Heart left ventricle (tissue), 16 donors: ENCODE measurements at regions not wholly inside any gene's neighbourhood (a gene's known extent, or its start where the extent isn't known, plus 50 kb on each side); places are given as distances from the start of the nearest gene placed in this dataset.

Source experiments
- ATAC-seq, 4 donors: fragments of 200-7000 bp; cut with Tn5 transposase; one replicate each; pipeline ENCODE4 v1.9.1; 2020 to 2022; ENCODE audit warnings: moderate library complexity in 4 of 4, mild to moderate bottlenecking in 3 of 4, moderate number of reproducible peaks in 1 of 4
- DNase-seq, 5 donors: peaks; one replicate each; pipeline ENCODE4 v3.0.0-alpha.2; 2020
- H3K27ac ChIP-seq, 12 donors: fragments of 200-600 bp; sonication (generic) in 4 of 12; one replicate each; pipeline versions ENCODE4 v1.5.0 to v1.8.0; 2016 to 2022; ENCODE audit warnings: mild to moderate bottlenecking in 2 of 12
- H3K27me3 ChIP-seq, 9 donors: fragments of 200-600 bp; sonication (generic) in 2 of 9; one replicate each; pipeline versions ENCODE4 v1.5.1 to v1.8.0; 2016 to 2022; ENCODE audit warnings: mild to moderate bottlenecking in 3 of 9
- H3K36me3 ChIP-seq, 9 donors: fragments of 200-600 bp; sonication (generic) in 2 of 9; one replicate each; pipeline versions ENCODE4 v1.5.0 to v1.8.0; 2018 to 2022; ENCODE audit warnings: mild to moderate bottlenecking in 2 of 9
- H3K4me1 ChIP-seq, 12 donors: fragments of 200-600 bp; sonication (generic) in 4 of 12; one replicate each; pipeline versions ENCODE4 v1.5.0 to v1.8.0; 2016 to 2022; ENCODE audit warnings: mild to moderate bottlenecking in 3 of 12
- H3K4me3 ChIP-seq, 12 donors: fragments of 200-600 bp; sonication (generic) in 4 of 12; one replicate each; pipeline versions ENCODE4 v1.5.0 to v1.8.0; 2017 to 2022; ENCODE audit warnings: mild to moderate bottlenecking in 9 of 12, moderate library complexity in 4 of 12
- H3K9me3 ChIP-seq, 12 donors: fragments of 200-600 bp; sonication (generic) in 4 of 12; one replicate each; pipeline versions ENCODE4 v1.5.0 to v1.8.0; 2016 to 2022; ENCODE audit warnings: mild to moderate bottlenecking in 1 of 12
- CTCF ChIP-seq, 12 donors: fragments of 200-600 bp; sonication (generic) in 4 of 12; IDR thresholded peaks; one replicate each; pipeline versions ENCODE4 v1.5.0 to v1.8.0; 2018 to 2022; ENCODE audit warnings: antibody characterized with exemption in 12 of 12, mild to moderate bottlenecking in 5 of 12
- POLR2A ChIP-seq, 2 donors: fragments of 450-650 bp; IDR thresholded peaks; one replicate each; pipeline ENCODE4 v1.6.1; 2017; ENCODE audit warnings: antibody characterized with exemption in 2 of 2, mild to moderate bottlenecking in 2 of 2, moderate library complexity in 2 of 2
- WGBS, 4 donors: extraction: QIAGEN DNeasy Blood & Tissue Kit in 2 of 4; methylation state at CpG; one replicate each; pipeline versions ENCODE4 v1.1.5 to v1.1.7; 2013 to 2018; 5-methylcytosine and 5-hydroxymethylcytosine counted together
- intact Hi-C, 10 donors: fragments of 100-400 bp; cut with DNase I; formaldehyde crosslinking; loops; one replicate each; pipeline versions ENCODE4 v1.11.1 to v1.14.2; 2022
- donor health status: ischemic (EF 13 %, LVEDD 7.1; RV severe dilation, severe dysfunction).
- donor health status: healthy with polysubstance abuse.
- donor health status: DM: no; HTN: yes; CAD: no.
- donor health status: DM: no; HTN: no; CAD: no.
- donor health status: ischemic (EF 25% LVEDD 6.9; RV normal size, moderate dysfunction).
- donor health status: ischemic (EF 25% LVEDD 5.7; RV mildly dilated, moderate dysfunction).
- donor health status: healthy.
- donor health status: DM: yes; HTN: yes; CAD: no.
- donor health status: ischemic (EF 35%, LVEDD 5.7; RV mildly dilated, moderate dysfunction).
- donor health status: nonischemic (EF 11% LVEDD 7.7; RV severe dilation, severe dysfunction).
- donor health status: DM: yes; HTN: yes; CAD: no.
- donor health status: PGD.
- donor health status: ischemic (EF 29% LVEDD 5.4; RV normal size, mild dysfunction).
- donor health status: nonischemic (EF 23%, LVEDD 6.1; RV moderate dilation, normal function).

DNA sequence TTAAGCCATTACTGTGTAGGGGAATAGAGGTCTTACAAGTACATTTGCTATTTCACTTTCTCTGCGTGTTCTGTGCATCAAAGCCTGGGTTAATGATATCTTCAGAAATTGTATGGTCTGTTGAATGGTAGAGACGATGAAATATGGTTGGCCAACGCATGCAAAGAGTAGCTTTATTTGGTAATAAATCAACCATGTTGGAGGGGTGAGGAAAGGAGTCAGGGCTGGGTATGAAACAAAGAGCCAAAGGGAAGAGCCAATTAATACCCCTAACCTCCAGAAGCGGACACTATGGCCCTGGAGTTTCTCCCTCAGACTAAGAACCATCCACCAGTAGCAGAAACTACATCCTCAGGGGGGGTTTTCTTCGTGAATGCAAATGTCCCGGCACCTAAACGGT lies 1974.0 kb upstream of the WWC1 start:
- Histone ChIP-seq H3K4me3 (no peak overlapping the region), H3K27ac (no peak overlapping the region), H3K27me3 (no peaks in the 10 kb centered on the region), H3K36me3 (no peaks in the 10 kb centered on the region), H3K4me1 (no peaks in the 10 kb centered on the region), H3K9me3 (peaks cover 0 to 4% (median 0%) of the 10 kb centered on the region in 12 donors)
- intact Hi-C loops, result no loop called here
- DNase-seq (no peak), ATAC-seq (no peak)
- TF ChIP-seq CTCF (IDR thresholded peaks at IDR 0.05), result no peak
- 72 to 80% (median 77%) methylated on average over 7 of the region's 7 CpGs for WGBS, 4 donors

- H3K4me1 ChIP-seq, result no peaks in the 10 kb centered on the region
- 58 to 69% (median 66%) methylated on average over 6 of the region's 6 CpGs for WGBS, 4 donors
- TF ChIP-seq POLR2A (IDR thresholded peaks at IDR 0.05) (no peak), CTCF (IDR thresholded peaks at IDR 0.05) (no peak)
- no peak overlapping the region for H3K4me3 ChIP-seq
- intact Hi-C loops, result no loop called here
- peaks cover 0 to 4% (median 0%) of the 10 kb centered on the region in 9 donors for H3K27me3 ChIP-seq
- H3K9me3 ChIP-seq, result peaks cover 0 to 4% (median 0%) of the 10 kb centered on the region in 12 donors
- DNase-seq, result no peak
- H3K36me3 ChIP-seq, result no peaks in the 10 kb centered on the region
- ATAC-seq, result no peak
- H3K27ac ChIP-seq, result no peak overlapping the region
Observed at GRCh38 chr5:166320920-166321480, 1970.4 kb upstream of the WWC1 start.

GRCh38 chr5:166324372-166324771 lies 1967.1 kb upstream of the WWC1 start:
- WGBS, 4 donors, result 39 to 50% (median 47%) methylated on average over 6 of the region's 6 CpGs
- TF ChIP-seq POLR2A (IDR thresholded peaks at IDR 0.05), result no peak
- TF ChIP-seq CTCF (IDR thresholded peaks at IDR 0.05), result no peak
- no peak overlapping the region for H3K27ac ChIP-seq
- no peaks in the 10 kb centered on the region for H3K4me1 ChIP-seq
- no peaks in the 10 kb centered on the region for H3K9me3 ChIP-seq
- no peaks in the 10 kb centered on the region for H3K36me3 ChIP-seq
- intact Hi-C loops, result no loop called here
- ATAC-seq (no peak), DNase-seq (no peak)
- no peak overlapping the region for H3K4me3 ChIP-seq
- H3K27me3 ChIP-seq, result peaks cover 0 to 4% (median 0%) of the 10 kb centered on the region in 9 donors

DNA sequence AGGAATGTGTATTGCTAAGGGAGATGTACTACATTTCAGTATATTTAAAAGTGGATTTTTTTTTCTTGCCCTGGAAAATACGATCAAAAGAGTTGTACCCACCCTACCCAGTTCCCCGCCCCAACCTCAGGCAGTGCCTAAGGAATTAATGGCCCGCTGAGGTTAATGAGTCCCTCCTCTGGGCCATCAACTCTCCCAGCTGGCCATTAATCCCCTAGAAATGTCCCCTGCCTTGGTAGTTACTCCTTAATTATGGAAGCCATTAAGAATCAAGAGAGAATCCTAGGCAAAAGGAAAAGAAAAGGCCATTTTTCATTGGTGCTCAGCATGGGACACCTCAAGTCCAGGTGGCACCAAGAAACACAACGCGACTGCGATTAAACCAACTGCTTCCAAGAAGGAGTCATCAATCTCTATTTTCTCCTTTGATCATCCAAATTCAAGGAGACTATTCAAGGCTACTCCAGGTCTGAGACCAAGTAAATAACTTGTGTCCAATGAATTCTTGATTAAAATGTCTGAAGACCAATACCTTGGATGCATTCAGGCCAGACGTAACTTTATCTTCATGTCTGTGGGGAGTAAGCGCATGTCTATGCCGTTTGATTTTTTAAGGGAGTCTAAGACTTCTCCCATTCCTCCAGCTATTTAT lies 1962.2 kb upstream of the WWC1 start:
- intact Hi-C loops, result no loop called here
- DNase-seq, result no peak
- H3K9me3 ChIP-seq, result peaks cover 0 to 4% (median 0%) of the 10 kb centered on the region in 12 donors
- 85 to 90% (median 88%) methylated on average over 9 of the region's 9 CpGs for WGBS, 4 donors
- H3K27ac ChIP-seq, result no peak overlapping the region
- no peak for TF ChIP-seq CTCF (IDR thresholded peaks at IDR 0.05)
- no peak overlapping the region for H3K4me3 ChIP-seq
- no peaks in the 10 kb centered on the region for H3K4me1 ChIP-seq
- peaks cover 0 to 7% (median 0%) of the 10 kb centered on the region in 9 donors for H3K27me3 ChIP-seq
- ATAC-seq, result no peak
- H3K36me3 ChIP-seq, result no peaks in the 10 kb centered on the region
